Esophagus muscularis mucosa (tissue), 4 donors: ENCODE measurements at regions not wholly inside any gene's neighbourhood (a gene's known extent, or its start where the extent isn't known, plus 50 kb on each side); places are given as distances from the start of the nearest gene placed in this dataset.
"Not testable (repeated sequence)": the region's sequence is repeated elsewhere in the genome, so short reads cannot be mapped to it uniquely, and the experiment has no call there.

Experiments
- DNase-seq: peaks from one replicate; pipeline ENCODE4 v3.0.0-alpha.2; 2017; ENCODE audit errors: extremely low spot score
- H3K27ac ChIP-seq, 4 donors: fragments of 200-600 bp; sonication (generic); replicated peaks in 1 of 4; 1 replicate in 3 of 4; 2 replicates in 1 of 4; pipeline ENCODE4 v1.5.1; 2016 to 2019; ENCODE audit warnings: mild to moderate bottlenecking in 1 of 4
- H3K27me3 ChIP-seq, 4 donors: fragments of 200-600 bp; sonication (generic); one replicate each; pipeline versions ENCODE4 v1.5.1 to v1.6.0; 2016 to 2019
- H3K36me3 ChIP-seq, 4 donors: fragments of 200-600 bp; sonication (generic); one replicate each; pipeline ENCODE4 v1.5.1; 2016 to 2019
- H3K4me1 ChIP-seq, 4 donors: fragments of 200-600 bp; sonication (generic); one replicate each; pipeline ENCODE4 v1.5.1; 2016 to 2019
- H3K4me3 ChIP-seq, 4 donors: fragments of 200-600 bp; sonication (generic); 1 replicate in 2 of 4; 2 replicates in 2 of 4; pipeline ENCODE4 v1.5.1; 2016 to 2019; ENCODE audit warnings: mild to moderate bottlenecking in 4 of 4, moderate library complexity in 1 of 4
- H3K9me3 ChIP-seq, 4 donors: fragments of 200-600 bp; sonication (generic); 1 replicate in 3 of 4; 2 replicates in 1 of 4; pipeline ENCODE4 v1.5.1; 2016 to 2019
- EP300 ChIP-seq: sonication (generic); formaldehyde crosslinking; IDR thresholded peaks from one replicate; pipeline ENCODE4 v1.6.1; 2017; ENCODE audit warnings: antibody characterized with exemption
- POLR2A ChIP-seq: fragments of 450-650 bp; IDR thresholded peaks from one replicate; pipeline ENCODE4 v1.6.1; 2017; ENCODE audit warnings: antibody characterized with exemption, moderate library complexity, mild to moderate bottlenecking, low read depth
- POLR2AphosphoS5 ChIP-seq, 2 donors: sonication (generic); formaldehyde crosslinking; IDR thresholded peaks; one replicate each; pipeline ENCODE4 v1.6.1; 2017; ENCODE audit warnings: antibody characterized with exemption in 2 of 2
- WGBS: methylation state at CpG from one replicate; pipeline ENCODE4 v1.1.5; 2018; 5-methylcytosine and 5-hydroxymethylcytosine counted together
- intact Hi-C: fragments of 100-400 bp; cut with DNase I; formaldehyde crosslinking; loops from one replicate; pipeline ENCODE4 v1.15.1; 2023
- small RNA-seq, 3 donors: library from RNA; depleted of rRNA; stranded (forward); fragments of <200 nt; gene quantifications; one replicate each; pipeline ENCODE3, GENCODE V24; 2016
- TF ChIP-seq, protein P1 (sequence below), 3 experiments: fragments of 200-600 bp in 2 of 3; fragments of 450-650 bp in 1 of 3; sonication (generic) in 2 of 3; IDR thresholded peaks; one replicate each; pipeline ENCODE4 v1.5.1; 2017 to 2019; ENCODE audit warnings: antibody characterized with exemption in 3 of 3, mild to moderate bottlenecking in 2 of 3, moderate library complexity in 1 of 3

DNA sequence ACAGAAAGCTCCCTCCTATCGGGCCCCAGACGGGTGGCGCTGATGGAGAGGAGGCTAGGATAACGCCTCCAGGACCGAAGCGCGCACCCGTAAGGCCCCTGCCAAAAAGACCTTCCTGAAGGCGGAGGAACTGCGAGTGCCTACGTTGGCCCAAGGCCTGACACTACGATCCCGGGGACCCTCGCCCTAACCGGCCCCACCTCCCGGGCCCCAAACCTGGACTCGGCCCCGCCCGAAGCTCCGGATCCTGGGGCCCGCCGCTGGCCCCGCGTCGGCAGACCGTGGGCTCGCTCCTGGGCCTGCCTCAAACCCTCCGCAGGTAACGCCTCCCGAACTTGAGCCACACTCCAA lies 53.6 kb upstream of the ROPN1B start:
- peak; percentile 39 for TF ChIP-seq POLR2A
- intact Hi-C loops: loop anchor here (10.0 kb wide), 1 partner anchor 151 kb away; no protein-coding TSS in a partner anchor
- DNase-seq: not testable (repeated sequence)

DNA sequence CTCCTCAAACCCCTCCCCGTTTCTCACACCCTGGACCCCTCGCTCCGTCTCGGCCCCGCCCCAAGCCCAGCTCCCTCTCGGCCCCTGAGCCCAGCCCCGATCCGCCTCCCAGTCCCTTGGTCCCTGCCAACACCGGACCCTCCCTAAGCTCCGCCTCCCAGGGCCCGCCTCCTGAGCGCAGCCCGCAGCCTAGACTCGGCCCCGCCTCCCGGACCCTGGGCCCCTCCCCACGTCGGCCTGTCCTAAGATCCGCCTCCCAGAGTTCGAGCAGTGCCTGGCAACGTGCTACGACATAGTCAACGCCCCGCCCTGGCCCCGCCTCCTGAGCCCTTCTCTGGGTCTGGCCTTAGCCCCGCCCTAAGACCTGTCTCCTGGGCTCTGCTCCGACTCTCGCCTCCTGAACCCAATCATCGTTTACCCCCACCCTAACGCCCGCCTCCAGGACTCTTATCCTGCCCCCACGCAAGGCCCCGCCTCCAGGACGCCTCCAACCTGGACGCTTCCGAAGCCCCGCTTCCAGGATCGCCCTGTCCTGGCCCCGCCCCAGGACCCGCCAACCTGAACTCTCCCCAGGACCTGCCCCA lies 53.1 kb upstream of the ROPN1B start:
- intact Hi-C loops: loop anchor here (10.0 kb wide), 1 partner anchor 151 kb away; no protein-coding TSS in a partner anchor
- not testable (repeated sequence) for H3K27me3 ChIP-seq, H3K36me3 ChIP-seq, H3K9me3 ChIP-seq
- peak; percentile 99 for DNase-seq
- Histone ChIP-seq H3K4me3 (peak overlapping the region; percentile 70 to 92 (median 76)), H3K4me1 (peaks cover 5 to 18% (median 16%) of the 10 kb centered on the region in 4 donors), H3K27ac (peak overlapping the region; percentile 86 to 93 (median 92))
- peak; percentile 62 to 78 for TF ChIP-seq POLR2AphosphoS5 (IDR thresholded peaks at IDR 0.05)
- WGBS: under 1% methylated on average over 23 of the region's 40 CpGs

More for the DNA sequence above, 53.6 kb upstream of the ROPN1B start:
- H3K4me1 ChIP-seq: peaks cover 5 to 18% (median 16%) of the 10 kb centered on the region in 4 donors
- peak overlapping the region; percentile 86 to 93 (median 92) for H3K27ac ChIP-seq
- WGBS: 0% methylated on average over 16 of the region's 30 CpGs
- H3K4me3 ChIP-seq: peak overlapping the region; percentile 70 to 92 (median 76)
- not testable (repeated sequence) for H3K36me3 ChIP-seq, H3K9me3 ChIP-seq, H3K27me3 ChIP-seq

DNA sequence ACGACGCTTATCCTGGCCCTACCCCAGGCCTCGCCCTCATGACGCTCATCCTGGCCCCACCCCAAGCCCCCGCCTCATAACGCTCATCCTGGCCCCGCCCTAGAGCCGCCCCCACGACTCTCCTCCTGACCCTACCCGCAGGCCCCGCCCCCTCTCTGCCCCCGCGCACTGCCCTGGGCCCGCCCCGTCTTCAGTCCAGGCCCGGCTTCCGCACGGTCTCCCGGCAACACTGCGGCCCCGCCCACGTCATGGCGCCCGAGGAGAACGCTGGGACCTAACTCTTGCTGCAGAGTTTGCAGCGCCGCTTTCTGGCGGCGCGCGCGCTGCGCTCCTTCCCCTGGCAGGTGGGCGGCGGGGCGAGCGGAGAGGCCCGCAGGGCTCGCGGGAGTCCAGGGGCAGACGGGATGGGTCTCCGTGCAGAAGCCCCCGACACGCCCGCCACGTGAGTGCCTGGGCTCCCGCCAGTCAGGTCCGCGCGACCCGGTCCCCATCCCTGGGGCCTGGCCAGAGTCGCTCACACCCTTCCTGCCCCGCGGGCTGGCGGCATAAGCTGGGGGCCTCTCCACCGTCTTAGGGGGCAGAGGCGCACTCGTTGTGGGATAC lies 52.5 kb upstream of the ROPN1B start:
- Histone ChIP-seq H3K27me3 (no peaks in the 10 kb centered on the region), H3K9me3 (no peaks in the 10 kb centered on the region), H3K27ac (peak overlapping the region; percentile 79 to 93 (median 90)), H3K4me1 (peaks cover 5 to 18% (median 16%) of the 10 kb centered on the region in 4 donors), H3K4me3 (peak overlapping the region; percentile 70 to 92 (median 76)), H3K36me3 (no peaks in the 10 kb centered on the region)
- 0% methylated on average over 2 of the region's 58 CpGs for WGBS
- intact Hi-C loops: loop anchor here (10.0 kb wide), 1 partner anchor 152 kb away; no protein-coding TSS in a partner anchor
- peak; percentile 100 for DNase-seq
- no peak for TF ChIP-seq EP300
- TF ChIP-seq, protein P1, sequence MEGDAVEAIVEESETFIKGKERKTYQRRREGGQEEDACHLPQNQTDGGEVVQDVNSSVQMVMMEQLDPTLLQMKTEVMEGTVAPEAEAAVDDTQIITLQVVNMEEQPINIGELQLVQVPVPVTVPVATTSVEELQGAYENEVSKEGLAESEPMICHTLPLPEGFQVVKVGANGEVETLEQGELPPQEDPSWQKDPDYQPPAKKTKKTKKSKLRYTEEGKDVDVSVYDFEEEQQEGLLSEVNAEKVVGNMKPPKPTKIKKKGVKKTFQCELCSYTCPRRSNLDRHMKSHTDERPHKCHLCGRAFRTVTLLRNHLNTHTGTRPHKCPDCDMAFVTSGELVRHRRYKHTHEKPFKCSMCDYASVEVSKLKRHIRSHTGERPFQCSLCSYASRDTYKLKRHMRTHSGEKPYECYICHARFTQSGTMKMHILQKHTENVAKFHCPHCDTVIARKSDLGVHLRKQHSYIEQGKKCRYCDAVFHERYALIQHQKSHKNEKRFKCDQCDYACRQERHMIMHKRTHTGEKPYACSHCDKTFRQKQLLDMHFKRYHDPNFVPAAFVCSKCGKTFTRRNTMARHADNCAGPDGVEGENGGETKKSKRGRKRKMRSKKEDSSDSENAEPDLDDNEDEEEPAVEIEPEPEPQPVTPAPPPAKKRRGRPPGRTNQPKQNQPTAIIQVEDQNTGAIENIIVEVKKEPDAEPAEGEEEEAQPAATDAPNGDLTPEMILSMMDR (IDR thresholded peaks at IDR 0.05): peak; percentile 21 to 36 (median 35)
- TF ChIP-seq POLR2AphosphoS5 (IDR thresholded peaks at IDR 0.05): no peak
- TF ChIP-seq POLR2A: no peak

DNA sequence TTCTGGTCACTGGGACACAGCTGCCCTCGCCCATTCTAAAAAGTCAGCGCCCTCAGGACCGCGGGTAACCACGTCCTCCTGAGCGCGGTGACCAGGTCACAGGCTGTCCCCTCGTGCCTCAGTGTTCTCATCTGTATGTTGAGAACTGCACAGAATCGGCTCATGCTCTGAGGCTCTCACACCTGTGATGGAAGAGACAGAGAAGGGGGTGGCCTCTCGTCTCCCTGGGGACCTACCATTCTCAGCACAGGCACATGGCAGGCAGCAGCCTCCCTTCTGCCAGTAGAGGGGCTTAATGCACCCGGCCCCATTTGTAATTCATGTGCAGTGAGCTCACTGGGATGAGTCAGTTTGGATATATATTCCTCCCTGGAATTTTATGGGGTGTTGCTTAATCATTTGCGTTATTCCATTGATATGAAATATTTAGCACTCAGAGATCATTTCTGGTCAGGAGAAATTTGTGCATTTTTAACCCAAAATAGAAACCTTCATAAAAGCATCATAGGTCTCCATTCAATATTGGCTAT lies 51.9 kb upstream of the ROPN1B start:
- H3K27ac ChIP-seq: peak overlapping the region; percentile 79 to 93 (median 90)
- not testable (repeated sequence) for H3K36me3 ChIP-seq, DNase-seq, H3K9me3 ChIP-seq, H3K27me3 ChIP-seq
- intact Hi-C loops: loop anchor here (10.0 kb wide), 1 partner anchor 152 kb away; no protein-coding TSS in a partner anchor
- H3K4me3 ChIP-seq: peak overlapping the region; percentile 70 to 92 (median 76)
- WGBS: 4% methylated on average over 11 of the region's 12 CpGs
- H3K4me1 ChIP-seq: peaks cover 5 to 18% (median 16%) of the 10 kb centered on the region in 4 donors

DNA sequence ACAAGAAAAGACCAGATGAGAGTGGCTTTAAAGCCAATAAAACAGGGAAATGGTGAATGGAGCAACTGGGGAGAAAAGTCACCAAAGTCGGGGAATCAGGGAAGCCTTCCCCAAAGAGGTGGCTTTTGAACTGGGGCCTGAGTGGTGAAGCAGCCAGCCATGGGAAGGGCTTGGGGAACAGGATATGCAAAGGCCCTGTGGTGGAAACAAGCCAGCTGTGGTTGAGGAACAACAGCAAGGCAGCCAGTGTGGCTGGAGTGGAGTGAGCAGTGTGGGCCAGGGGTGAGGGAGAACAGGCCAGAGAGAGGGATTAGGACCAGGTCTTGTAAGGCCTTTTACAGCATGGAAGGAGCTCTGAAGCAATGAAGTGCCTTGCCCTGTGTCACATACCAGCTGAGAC lies 51.0 kb upstream of the ROPN1B start:
- not testable (repeated sequence) for DNase-seq, H3K27ac ChIP-seq, H3K27me3 ChIP-seq, H3K9me3 ChIP-seq, H3K4me3 ChIP-seq, H3K36me3 ChIP-seq
- intact Hi-C loops: loop anchor here (10.0 kb wide), 1 partner anchor 153 kb away; no protein-coding TSS in a partner anchor
- H3K4me1 ChIP-seq: peaks cover 5 to 18% (median 16%) of the 10 kb centered on the region in 4 donors
- WGBS: 96% methylated on average over 1 of the region's 1 CpG

DNA sequence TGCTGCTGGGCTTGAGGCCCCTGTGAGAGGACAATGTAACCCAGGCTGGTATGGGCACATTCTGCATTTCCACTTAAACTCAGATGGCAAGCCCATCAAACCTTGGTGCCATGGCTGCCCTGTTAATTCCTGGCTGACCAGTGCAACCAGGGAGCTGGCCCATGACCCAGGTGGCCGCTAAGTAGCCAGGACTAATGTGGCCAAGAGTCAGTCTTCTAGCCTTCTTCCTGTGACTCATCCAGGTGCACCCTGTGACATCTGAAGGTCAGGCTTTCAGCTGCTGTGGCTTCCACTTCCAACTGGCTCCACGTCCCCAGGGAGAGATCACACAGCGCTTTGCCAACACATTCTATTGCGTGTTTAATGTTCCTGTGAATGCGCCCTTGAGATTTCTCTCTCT lies 50.5 kb upstream of the ROPN1B start:
- H3K27ac ChIP-seq, H3K9me3 ChIP-seq, DNase-seq, H3K36me3 ChIP-seq, H3K27me3 ChIP-seq, H3K4me3 ChIP-seq: not testable (repeated sequence)
- WGBS: 72% methylated on average over 5 of the region's 5 CpGs
- intact Hi-C loops: loop anchor here (10.0 kb wide), 1 partner anchor 154 kb away; no protein-coding TSS in a partner anchor
- peaks cover 5 to 18% (median 16%) of the 10 kb centered on the region in 4 donors for H3K4me1 ChIP-seq

DNA sequence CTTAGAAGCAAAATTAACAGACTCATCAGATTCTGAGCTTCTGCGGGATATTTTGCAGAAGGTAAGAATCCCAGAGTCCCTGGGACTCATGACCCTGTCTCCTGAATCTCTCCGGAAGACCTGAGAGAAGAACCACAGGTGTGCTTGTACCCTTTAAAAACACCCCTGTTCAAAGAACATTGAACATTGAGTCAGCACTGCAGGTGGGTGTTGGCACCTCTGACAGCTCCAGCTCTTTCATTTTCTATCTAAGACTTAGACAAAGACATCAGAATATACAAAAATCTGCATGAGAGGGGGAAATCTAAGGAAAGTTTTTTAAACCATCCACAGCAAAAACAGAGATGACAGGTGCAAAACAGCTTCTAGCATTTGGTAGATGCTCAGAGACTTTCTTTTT lies 50.1 kb upstream of the ROPN1B start:
- H3K4me1 ChIP-seq: peaks cover 5 to 18% (median 16%) of the 10 kb centered on the region in 4 donors
- WGBS: 79% methylated on average over 2 of the region's 2 CpGs
- DNase-seq, H3K27me3 ChIP-seq, H3K27ac ChIP-seq, H3K9me3 ChIP-seq, H3K4me3 ChIP-seq, H3K36me3 ChIP-seq: not testable (repeated sequence)
- intact Hi-C loops: loop anchor here (10.0 kb wide), 1 partner anchor 154 kb away; no protein-coding TSS in a partner anchor

Small RNAs in the stretch of these regions (small RNA-seq; reads per million reads assigned to genes)
- 0 reads per million in 3 donors for gene AC092902.1
- 0 reads per million in 3 donors for gene AF186996.2
- 0 reads per million in 3 donors for gene AF186996.3
- gene MIR548I1: 0 reads per million in 3 donors
- 0 reads per million in 3 donors for gene SNRPCP11
